Superior temporal gyrus (tissue), 1 donor: ENCODE measurements at regions not wholly inside any gene's neighbourhood (a gene's known extent, or its start where the extent isn't known, plus 50 kb on each side); places are given as distances from the start of the nearest gene placed in this dataset.
"Not testable (repeated sequence)": the region's sequence is repeated elsewhere in the genome, so short reads cannot be mapped to it uniquely, and the experiment has no call there.

ENCODE experiments used
- DNase-seq: peaks from one replicate; pipeline ENCODE4 v3.0.0-alpha.2; 2016; ENCODE audit errors: extremely low spot score

GRCh38 chr15:77896147-77897112, 181.1 kb downstream of the TBC1D2B start:
- DNase-seq: not testable (repeated sequence)

GRCh38 chr15:77895742-77896141, 181.8 kb downstream of the TBC1D2B start:
- DNase-seq: no peak

GRCh38 chr15:77895145-77895544, 182.4 kb downstream of the TBC1D2B start:
- not testable (repeated sequence) for DNase-seq

- DNase-seq: not testable (repeated sequence)
Measured at GRCh38 chr15:77893671-77894640, 183.6 kb downstream of the TBC1D2B start.

GRCh38 chr15:77893246-77893645, 184.3 kb downstream of the TBC1D2B start:
- not testable (repeated sequence) for DNase-seq

- DNase-seq: no peak
Measured at GRCh38 chr15:77892335-77892734, 185.2 kb downstream of the TBC1D2B start.

GRCh38 chr15:77891862-77892261, 185.6 kb downstream of the TBC1D2B start:
- not testable (repeated sequence) for DNase-seq

GRCh38 chr15:77890911-77891801, 186.4 kb downstream of the TBC1D2B start:
- not testable (repeated sequence) for DNase-seq

- not testable (repeated sequence) for DNase-seq
Measured at GRCh38 chr15:77889828-77890725, 187.4 kb downstream of the TBC1D2B start.

- DNase-seq: no peak
Measured at GRCh38 chr15:77889009-77889806, 188.3 kb downstream of the TBC1D2B start.

- DNase-seq: not testable (repeated sequence)
Measured at GRCh38 chr15:77887563-77888429, 189.7 kb downstream of the TBC1D2B start.

- no peak for DNase-seq
Measured at GRCh38 chr15:77886805-77887448, 190.6 kb downstream of the TBC1D2B start.

GRCh38 chr15:77885877-77886500, 191.5 kb downstream of the TBC1D2B start:
- DNase-seq: not testable (repeated sequence)

- not testable (repeated sequence) for DNase-seq
Measured at GRCh38 chr15:77883012-77883411, 194.5 kb downstream of the TBC1D2B start.

GRCh38 chr15:77881950-77882349, 195.6 kb downstream of the TBC1D2B start:
- no peak for DNase-seq

GRCh38 chr15:77881535-77881934, 196.0 kb downstream of the TBC1D2B start:
- not testable (repeated sequence) for DNase-seq

- not testable (repeated sequence) for DNase-seq
Measured at GRCh38 chr15:77879466-77879865, 198.0 kb downstream of the TBC1D2B start.
